NCI-H1436 (cell line): ENCODE measurements at regions not wholly inside any gene's neighbourhood (a gene's known extent, or its start where the extent isn't known, plus 50 kb on each side); places are given as distances from the start of the nearest gene placed in this dataset.
A peak's percentile ranks its signal among the peaks of the same experiment; 100 is the strongest.
"Not testable (repeated sequence)": the region's sequence is repeated elsewhere in the genome, so short reads cannot be mapped to it uniquely, and the experiment has no call there.

Experiments
- DNase-seq: peaks from one replicate; lab custom pipeline; 2025; lab: John Stamatoyannopoulos, UW

DNA sequence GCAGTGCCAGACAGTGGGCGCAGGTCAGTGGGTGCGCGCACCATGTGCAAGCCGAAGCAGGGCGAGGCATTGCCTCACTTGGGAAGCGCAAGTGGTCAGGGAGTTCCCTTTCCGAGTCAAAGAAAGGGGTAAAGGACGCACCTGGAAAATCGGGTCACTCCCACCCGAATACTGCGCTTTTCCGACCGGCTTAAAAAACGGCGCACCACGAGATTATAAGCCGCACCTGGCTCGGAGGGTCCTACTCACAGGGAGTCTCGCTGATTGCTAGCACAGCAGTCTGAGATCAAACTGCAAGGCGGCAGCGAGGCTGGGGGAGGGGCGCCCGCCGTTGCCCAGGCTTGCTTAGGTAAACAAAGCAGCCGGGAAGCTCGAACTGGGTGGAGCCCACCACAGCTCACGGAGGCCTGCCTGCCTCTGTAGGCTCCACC lies 77.9 kb downstream of the NR4A2 start:
- peak; percentile 8 for DNase-seq

- DNase-seq: no peak
Observed at GRCh38 chr2:156253765-156254164, 78.8 kb downstream of the NR4A2 start.

GRCh38 chr2:156242874-156243273 lies 89.6 kb downstream of the NR4A2 start:
- DNase-seq: no peak

DNA sequence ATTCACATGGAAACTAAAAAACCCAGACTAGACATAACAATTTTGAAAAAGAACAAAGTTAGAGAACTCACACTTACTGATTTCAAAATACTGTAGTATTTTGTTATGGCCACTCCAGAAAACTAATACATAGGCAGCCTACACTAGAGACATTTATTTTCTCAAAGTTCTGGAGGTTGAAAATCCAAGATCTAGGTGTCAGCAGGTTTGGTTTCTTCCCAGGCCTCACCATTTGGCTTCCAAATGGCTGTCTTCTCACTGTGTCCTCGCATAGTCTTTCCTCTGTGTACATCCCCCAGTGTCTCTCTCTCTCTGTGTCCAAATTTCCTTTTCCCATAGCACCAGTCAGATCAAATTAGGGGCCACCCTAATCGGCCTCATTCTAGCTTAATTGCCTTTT lies 95.0 kb downstream of the NR4A2 start:
- DNase-seq: no peak

- no peak for DNase-seq
Observed at GRCh38 chr2:156229724-156230362, 102.7 kb downstream of the NR4A2 start.

DNA sequence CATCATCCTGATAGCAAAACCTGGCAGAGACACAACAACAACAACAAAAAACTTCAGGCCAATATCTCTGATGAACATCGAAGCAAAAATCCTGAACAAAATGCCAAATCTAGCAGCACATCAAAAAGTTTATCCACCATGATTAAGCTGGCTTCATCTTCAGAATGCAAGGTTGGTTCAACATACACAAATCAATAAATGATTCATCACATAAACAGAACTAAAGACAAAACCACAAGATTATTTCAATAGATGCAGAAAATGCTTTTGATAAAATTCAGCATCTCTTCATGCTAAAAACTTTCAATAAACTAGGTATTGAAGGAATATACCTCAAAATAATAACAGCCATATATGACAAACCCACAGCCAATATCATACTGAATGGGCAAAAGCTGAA lies 109.2 kb downstream of the NR4A2 start:
- not testable (repeated sequence) for DNase-seq

DNA sequence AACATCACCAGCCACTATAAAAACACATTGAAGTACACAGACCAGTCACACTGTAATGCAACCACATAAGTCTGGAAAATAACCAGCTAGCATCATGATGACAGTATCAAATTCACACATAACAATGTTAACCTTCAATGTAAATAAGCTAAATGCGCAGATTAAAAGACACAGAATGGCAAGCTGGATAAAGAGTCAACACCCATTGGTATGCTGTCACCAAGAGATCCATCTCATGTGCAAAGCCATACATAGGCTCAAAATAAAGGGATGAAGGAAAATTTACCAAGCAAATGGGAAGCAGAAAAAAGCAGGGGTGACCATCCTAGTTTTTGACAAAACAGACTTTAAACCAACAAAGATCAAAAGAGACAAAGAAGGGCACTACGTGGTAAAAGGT lies 110.8 kb downstream of the NR4A2 start:
- no peak for DNase-seq

GRCh38 chr2:156219491-156220100 lies 112.9 kb downstream of the NR4A2 start:
- DNase-seq: no peak

DNA sequence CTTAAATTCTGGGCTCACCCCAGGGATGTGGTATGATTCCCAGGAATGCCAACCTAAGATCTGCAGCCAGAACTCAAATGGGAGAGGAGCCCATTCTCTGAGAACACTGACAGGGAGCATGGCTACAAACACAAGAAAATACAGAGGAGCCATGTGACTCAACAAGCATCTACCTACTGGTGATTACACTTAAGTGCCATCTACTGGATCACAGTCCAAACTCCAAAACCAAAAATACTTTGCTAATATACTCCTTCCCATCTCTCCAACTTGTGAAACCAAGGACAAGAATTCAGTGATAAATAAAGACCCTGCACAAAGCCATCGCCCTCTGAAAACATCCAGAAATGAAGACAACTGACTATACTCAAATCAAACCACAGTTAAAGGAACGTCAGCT lies 116.9 kb downstream of the NR4A2 start:
- no peak for DNase-seq

- no peak for DNase-seq
Observed at GRCh38 chr2:156211318-156211717, 121.2 kb downstream of the NR4A2 start.

DNA sequence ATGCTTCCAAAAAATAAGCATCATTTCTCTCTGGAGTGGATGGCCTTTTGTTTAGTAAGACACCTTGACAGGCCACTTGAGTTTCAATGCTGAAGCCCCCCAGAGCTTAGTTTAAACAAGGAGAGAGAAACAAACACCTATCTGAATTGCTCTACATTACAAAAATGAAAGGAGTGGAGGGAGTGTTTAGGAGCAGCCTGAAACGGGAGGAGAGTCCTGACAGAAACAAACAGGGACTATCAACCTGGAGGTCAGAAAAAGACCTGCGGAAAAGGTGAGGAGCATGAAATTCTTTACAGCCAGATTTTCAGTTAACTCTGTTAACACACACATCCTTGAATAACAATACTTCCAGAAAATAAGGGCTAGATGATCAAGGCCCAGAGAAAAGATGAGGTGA lies 126.2 kb downstream of the NR4A2 start:
- no peak for DNase-seq

- DNase-seq: no peak
Observed at GRCh38 chr2:156199588-156199987, 132.9 kb downstream of the NR4A2 start.

DNA sequence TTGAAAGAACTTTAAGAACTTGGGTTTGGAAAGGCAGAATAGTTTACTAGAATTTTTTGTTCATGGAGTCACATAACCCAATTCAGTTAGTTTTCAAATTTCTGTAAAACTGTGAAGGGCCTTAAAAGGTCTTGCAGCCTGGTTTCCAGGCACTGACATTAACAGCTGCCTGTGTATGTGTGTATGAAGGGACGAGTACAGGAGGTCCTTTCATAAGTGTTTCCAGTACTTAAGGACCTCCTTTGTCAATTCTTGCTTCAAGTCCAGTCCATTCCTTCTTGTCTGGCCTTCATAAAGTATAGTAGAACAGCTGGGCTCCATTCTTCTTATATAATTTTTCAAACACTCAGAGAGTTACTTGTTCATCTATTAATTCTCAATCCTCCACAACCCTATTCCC lies 136.5 kb downstream of the NR4A2 start:
- DNase-seq: no peak

GRCh38 chr2:156192468-156192867 lies 140.1 kb downstream of the NR4A2 start:
- DNase-seq: no peak

- DNase-seq: no peak
Observed at GRCh38 chr2:156191527-156191926, 141.0 kb downstream of the NR4A2 start.

DNA sequence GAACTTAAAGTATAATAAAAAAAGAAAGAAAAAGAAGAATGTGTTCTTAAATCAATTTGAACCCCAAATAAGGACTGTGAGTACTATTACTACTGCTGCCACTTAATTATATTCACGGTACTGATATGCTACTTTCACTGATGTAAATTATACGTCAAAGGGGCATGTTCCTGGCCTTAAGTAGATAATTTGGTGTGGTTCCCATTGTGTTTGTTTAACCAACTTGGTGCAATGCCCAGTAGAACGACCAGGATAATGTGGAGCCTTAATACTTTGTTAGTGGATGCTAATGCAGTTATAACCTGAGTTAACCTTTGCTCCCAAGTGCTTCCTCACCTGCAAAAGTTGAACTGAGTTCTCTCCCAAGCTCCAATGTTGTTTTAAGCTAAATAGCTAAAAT lies 142.0 kb downstream of the NR4A2 start:
- DNase-seq: no peak

DNA sequence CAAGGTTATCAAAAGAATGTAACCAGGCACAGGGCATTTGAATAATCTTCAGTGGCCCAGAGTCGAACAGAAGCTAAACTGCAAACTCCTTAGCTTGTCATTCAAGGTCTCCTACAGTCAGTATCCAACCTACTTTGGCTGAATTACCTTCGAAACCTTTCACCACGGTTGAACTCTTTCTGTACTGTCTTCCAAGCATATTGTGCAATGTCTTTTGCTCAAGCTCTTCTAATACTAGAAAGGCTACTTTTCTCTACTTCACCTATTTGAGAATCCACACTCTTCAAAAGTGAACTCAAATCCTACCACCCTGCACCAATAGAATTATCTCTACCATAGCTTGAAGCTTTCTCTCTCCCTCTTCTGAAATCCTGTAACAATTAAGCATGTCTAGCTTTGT lies 142.9 kb downstream of the NR4A2 start:
- DNase-seq: no peak

DNA sequence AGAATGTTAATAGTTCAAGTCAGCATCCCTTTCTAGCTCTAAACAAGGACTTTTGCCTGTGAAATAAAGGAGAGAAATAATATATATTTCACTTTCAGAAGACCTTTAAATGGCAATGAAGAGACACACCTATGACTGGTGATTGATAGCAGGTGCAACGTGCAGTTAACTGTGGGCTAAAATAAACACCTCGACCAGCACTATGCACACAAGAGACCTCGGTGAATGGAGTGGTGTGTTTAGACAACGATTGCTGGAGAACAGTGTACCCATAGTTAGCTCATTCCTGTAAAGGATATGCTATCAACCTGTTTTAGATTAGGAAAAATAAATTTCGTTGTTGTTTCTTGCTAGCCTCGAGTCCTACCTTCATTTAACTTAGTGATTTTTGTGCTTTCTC lies 143.4 kb downstream of the NR4A2 start:
- DNase-seq: peak; percentile 13

- no peak for DNase-seq
Observed at GRCh38 chr2:156182132-156182531, 150.4 kb downstream of the NR4A2 start.

DNA sequence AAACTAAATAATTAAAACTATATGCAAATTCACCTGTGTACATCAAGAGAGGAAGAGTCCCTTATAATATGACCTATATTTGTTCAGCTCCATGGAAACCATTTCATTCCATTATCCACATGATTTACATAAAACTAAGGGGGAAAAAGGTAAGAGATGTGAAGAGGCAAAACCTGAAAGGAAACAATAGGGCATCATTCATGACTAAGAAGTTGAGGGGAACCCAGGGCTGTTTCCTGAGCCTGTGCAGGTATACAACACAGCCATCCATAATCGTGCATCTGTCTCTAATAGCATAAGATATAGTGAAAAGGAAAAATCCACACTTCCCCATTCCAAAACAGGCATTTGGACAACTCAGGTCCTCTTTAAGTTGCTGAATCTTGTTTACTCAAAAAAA lies 151.3 kb downstream of the NR4A2 start:
- DNase-seq: no peak

GRCh38 chr2:156177654-156178053 lies 154.9 kb downstream of the NR4A2 start:
- DNase-seq: no peak

DNA sequence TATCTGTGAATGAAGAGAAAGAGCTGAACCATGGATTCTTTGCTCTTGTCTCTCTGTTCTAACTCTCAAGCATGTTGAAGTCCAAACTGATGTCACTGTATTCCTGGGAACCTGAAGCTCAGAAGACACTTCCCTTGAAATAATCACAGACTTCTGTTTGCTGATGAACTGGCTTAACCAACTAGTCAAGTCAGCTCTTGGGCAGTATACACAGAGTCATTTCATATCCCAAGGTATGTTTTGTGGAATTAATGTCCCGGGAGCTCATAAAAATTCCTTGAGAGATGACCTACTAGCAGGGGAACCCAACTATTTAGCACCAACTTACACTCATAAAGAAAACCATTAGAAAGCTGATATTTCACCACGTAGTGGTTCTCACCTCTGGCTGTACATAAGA lies 156.6 kb downstream of the NR4A2 start:
- no peak for DNase-seq

DNA sequence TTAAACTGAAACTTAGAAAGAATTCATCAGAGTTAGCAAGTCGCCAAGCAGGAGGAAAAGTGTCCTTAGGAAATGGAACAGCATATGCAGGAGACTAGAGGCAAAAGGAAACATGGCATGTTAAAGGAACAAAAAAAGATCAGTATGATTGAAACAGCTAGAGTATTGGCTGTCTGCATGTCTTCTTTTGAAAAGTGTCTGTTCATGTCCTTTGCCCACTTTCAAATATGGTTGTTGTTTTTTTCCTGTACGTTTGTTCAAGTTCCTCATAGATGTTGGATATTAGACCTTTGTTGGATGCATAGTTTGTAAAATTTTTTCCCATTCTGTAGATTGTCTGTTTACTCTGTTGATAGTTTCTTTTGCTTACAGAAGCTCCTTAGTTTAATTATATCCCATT lies 161.6 kb downstream of the NR4A2 start:
- DNase-seq: no peak

- no peak for DNase-seq
Observed at GRCh38 chr2:156165742-156166141, 166.8 kb downstream of the NR4A2 start.
